GM21515 (cell line): ENCODE measurements at regions not wholly inside any gene's neighbourhood (a gene's known extent, or its start where the extent isn't known, plus 50 kb on each side); places are given as distances from the start of the nearest gene placed in this dataset.

Source experiments
- ATAC-seq: cut with Tn5 transposase; IDR thresholded peaks from one replicate; pipeline ENCODE4 v1.9.1; 2021; ENCODE audit not compliant: unreplicated experiment

DNA sequence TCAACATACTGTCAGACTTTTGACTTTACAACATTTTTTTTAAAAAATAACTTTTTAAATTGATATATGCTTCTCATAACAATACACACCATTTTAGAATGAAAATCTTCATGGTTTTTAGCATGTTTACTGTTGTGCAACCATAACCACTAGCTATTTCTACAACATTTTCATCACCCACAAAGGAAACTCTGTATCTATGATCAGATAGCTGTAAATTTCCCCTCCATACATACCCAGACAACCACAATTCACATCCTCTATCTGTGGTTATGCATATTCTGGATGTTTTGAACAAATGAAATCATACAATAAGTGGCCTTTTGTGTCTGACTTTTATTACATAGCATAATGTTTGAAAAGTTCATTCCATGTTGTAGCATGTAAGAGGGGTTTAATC is 1666.0 kb downstream of the EFNB2 start:
- no peak for ATAC-seq

- no peak for ATAC-seq
These were observed 1666.7 kb downstream of the EFNB2 start for GRCh38 chr13:104868806-104869205.

DNA sequence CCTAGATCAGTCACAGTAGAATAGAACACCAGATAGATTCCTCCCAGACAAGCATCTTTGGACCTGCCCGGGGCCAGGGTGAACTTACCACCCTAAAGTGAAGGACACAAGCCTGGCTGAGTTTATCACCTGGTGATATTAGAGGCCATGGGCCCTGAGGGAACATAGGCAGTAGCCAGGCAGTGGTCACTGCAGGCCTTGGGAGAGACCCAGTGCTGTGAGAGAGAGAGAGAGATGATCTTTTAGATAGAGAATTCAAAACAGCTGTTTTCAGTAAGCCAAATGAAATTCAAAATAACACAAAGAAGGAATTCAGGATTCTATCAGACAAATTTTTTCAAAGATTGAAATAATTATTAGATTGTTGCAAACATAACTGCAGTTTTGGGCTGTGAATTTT is 1679.9 kb downstream of the EFNB2 start:
- no peak for ATAC-seq

DNA sequence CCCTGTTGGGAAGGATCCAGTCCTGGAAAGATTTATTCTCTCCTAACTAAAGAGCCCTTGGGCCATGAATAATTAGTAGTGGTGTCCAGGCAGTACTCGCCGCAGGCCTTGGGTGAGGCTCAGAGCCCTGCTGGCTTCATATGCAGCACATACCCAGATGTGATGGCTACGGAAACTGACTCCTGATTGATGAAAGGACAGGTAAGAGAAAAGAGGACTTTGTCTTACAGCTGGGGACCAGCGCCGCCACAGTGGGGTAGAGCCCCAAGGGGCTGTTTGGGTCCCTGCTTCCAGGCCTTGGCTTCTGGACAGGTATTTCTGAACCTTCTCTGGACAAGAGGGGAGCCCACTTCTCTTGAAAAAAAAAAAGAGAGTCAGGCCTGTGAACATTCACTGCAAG is 1680.8 kb downstream of the EFNB2 start:
- no peak for ATAC-seq

- ATAC-seq = no peak
These were observed 1681.5 kb downstream of the EFNB2 start for GRCh38 chr13:104854007-104854406.

DNA sequence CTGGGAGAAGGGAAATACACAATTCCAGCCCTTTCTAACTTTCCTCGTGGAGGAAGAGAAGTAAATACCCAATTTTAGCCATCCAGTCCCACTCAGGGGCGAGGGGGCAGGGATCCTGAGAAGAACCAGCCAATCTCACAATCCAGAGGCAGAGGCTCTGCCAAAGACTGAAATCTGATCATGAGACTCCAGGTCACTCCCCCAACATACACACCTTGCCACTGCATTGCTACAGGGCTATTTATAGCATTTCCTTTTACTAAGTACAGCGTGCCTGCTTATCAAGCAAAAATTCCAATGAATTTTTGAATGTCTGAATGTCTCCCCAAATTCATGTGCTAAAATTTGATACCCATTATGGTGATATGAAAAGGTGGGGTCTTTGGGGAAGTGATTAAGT is 1687.5 kb downstream of the EFNB2 start:
- ATAC-seq = no peak

- ATAC-seq = no peak
These were observed 1692.1 kb downstream of the EFNB2 start for GRCh38 chr13:104843401-104843800.

- ATAC-seq = no peak
These were observed 1694.4 kb downstream of the EFNB2 start for GRCh38 chr13:104841110-104841509.

DNA sequence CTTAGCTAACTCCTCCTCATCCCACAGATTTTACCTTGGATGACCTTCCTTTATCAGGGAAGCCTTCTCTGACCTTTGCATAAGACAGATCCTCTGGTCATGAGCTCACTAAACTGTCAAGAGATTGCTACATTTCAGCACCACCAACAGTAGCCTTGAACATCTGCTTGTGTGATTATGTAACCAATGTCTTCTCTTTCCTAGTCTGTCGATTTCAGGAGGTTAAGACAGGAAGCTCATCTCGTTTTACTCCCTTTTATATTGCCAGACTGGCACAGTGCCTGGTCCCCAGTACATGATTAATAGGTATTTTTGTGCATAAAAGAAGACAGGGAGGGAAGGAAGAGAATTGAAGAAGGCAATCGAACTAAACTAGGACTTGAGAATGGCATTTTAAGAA is 1697.7 kb downstream of the EFNB2 start:
- ATAC-seq = no peak

GRCh38 chr13:104833221-104833620 is 1702.2 kb downstream of the EFNB2 start:
- no peak for ATAC-seq

- no peak for ATAC-seq
These were observed 1703.2 kb downstream of the EFNB2 start for GRCh38 chr13:104832231-104832630.

DNA sequence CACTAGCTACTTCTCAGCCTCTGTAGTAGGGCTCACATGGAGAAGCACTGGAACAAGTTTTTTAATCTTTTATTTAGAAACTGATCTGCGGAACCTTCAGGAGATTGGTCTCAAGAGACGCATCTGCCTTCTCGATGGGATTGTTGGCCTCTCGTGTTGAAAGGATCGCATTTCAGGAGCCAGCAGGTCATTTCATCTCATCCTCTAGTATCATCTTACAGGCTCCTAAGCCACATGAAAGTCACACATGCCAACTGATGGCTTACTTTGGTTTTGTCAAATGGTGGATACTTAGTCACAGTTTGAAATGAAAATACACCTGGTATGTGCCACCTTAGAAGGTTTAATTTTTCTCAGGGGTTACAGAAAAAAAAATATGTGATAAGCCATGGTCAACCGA is 1703.6 kb downstream of the EFNB2 start:
- no peak for ATAC-seq

GRCh38 chr13:104823709-104824108 is 1711.8 kb downstream of the EFNB2 start:
- no peak for ATAC-seq

DNA sequence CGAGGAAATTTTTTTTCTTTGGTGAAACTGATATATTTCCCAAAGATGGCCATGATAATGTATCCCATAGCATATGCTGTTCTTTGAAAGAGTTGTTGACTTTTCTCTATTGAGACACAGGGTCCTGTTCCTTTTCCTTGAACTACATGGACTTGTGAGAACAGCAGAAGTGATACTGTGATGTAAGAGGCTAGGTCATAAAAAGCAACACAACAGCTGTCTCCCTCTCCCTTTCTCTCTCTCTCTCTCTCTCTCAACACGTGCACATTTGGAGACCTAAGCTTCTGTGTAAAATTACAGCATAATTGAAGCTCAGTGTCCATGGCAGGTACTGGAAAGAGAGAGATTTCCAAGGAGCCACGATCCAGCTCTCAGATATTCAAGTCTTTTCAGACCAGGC is 1712.4 kb downstream of the EFNB2 start:
- ATAC-seq = no peak

DNA sequence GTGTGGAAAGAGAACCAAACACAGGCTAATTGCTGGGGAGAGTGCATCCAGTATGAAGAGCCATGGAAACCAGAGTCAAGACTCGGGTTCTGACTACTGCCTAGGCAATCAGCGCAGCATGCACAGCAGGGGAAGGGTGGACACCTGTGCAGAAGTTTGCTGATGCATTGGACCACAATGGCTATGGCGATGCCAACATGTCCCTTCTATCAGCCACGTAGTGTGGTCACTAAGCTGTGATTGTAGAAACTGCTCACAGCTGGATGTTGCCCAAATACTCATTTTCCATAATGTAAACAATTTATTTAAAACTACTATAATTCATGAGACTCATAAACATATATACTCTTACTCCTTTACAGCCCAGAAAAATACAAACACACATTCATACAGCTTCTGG is 1718.2 kb downstream of the EFNB2 start:
- no peak for ATAC-seq

GRCh38 chr13:104816726-104817125 is 1718.7 kb downstream of the EFNB2 start:
- ATAC-seq = no peak

DNA sequence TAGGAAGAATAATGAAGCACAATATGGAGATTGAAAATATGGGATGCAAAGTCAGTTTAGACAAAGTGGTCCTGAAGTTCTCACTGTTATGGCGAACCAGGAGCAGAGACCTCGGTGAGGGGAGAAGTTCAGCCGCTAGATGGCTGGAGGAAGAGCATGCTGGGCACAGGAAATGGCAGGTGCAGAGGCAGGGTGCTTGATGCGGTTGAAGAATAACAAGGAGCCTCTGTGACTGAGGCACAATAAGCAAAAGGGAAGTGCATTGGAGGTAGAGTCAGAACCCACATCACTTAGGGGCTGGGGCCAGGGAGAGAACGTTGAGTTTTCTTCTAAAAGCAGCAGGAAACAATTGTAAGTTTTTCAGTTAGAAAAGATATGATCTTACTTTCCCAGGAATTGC is 1725.2 kb downstream of the EFNB2 start:
- ATAC-seq = no peak

DNA sequence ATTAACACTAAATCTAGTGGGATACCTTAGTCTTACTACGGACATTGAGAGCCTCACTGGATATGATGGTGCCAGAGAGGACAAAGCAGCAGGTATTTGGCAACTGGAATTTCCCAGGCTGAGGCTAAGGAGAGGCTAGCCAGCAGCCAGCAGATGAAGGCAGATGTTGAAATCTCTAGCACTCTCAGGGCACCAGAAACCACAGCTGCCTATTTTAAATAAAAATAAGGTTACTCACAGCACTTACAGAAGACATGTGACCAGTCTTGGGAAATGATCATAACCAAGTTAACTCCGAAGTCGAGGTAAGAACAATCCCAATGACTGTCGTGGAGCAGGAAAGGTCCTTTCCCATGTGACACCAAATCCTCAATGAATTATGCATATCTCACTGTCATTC is 1726.0 kb downstream of the EFNB2 start:
- ATAC-seq = no peak

GRCh38 chr13:104805346-104805745 is 1730.1 kb downstream of the EFNB2 start:
- ATAC-seq = no peak

DNA sequence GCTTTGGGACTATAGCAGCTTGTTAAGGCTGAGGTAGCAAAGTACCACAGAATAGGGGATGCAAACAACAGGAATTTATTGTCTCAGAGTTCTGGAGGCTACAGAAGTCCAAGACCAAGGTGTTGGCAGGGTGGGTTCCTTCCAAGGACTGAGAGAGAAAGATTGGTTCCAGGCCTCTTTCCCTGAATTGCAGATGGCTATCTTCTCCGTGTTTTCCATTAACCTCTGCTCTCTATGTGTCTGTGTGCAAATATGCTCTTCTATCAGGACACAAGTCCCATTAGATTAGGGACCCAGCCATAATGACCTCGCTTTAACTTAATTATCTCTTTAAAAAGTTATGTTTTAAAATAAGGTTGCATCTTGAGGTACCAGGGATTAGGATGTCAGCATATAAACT is 1732.9 kb upstream of the SLC10A2 start:
- ATAC-seq = no peak

GRCh38 chr13:104798486-104798885 is 1732.3 kb upstream of the SLC10A2 start:
- ATAC-seq = no peak

DNA sequence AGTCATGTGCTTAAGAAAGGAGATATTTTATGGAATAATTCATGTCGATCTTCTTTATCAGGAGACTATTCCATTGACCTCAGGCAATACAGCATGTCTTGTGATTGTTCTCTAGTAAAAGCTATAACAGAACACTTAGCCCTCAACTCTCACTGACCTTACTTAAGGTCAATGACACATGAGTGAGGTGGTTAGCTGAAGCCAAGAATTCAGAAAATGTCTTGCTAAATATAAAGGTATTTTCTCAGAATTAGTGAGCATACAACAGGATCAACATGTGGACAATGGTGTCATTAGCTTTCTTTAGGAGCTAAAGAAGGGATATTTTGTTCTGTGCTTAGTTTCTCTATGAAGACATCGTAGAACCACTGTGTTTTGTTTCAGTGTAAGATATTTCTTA is 1730.4 kb upstream of the SLC10A2 start:
- no peak for ATAC-seq

- ATAC-seq = no peak
These were observed 1719.7 kb upstream of the SLC10A2 start for GRCh38 chr13:104785952-104786351.

DNA sequence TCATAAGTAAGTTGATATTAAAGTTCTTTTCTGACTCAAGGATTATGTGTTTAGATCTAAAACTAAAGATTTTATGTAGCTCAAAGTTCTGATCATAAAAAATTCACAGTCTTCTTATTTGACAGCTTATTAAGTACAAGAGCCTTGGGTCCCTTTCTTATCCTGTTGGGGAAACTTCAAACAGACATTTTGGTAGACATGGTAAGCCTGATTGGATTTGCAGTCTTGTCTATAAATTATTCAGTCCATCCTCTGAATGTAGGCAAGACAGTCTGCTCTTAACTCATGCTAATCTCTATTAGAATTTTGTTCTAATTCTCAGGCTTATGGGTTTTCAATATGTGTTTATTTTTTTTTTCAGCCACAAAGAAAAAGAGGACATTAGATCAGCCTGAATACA is 1718.7 kb upstream of the SLC10A2 start:
- ATAC-seq = no peak
